Activated CD8-positive, alpha-beta T cell treated with anti-CD3 and anti-CD28 coated beads, Interleukin-2, amount 10 ng/mL, durations not matched to agents 7 days and 5 days (primary cell): ENCODE measurements at regions not wholly inside any gene's neighbourhood (a gene's known extent, or its start where the extent isn't known, plus 50 kb on each side); places are given as distances from the start of the nearest gene placed in this dataset.

Experiments used
- ATAC-seq: fragments of 150-1000 bp; cut with Tn5 transposase; one replicate; pipeline ENCODE4 v1.10.0; 2021; ENCODE audit warnings: moderate library complexity
- CTCF ChIA-PET: fragments of 350-600 bp; sonication (Branson Sonifier 250); formaldehyde crosslinking; loops from one replicate; lab custom pipeline; 2021; ENCODE audit warnings: antibody characterized with exemption; lab: Charles Lee
- POLR2A ChIA-PET: fragments of 350-600 bp; sonication (Branson Sonifier 250); formaldehyde crosslinking; loops from one replicate; lab custom pipeline; 2021; ENCODE audit warnings: antibody characterized with exemption; lab: Charles Lee
- DNase-seq: peaks from one replicate; pipeline ENCODE4 v3.0.0-alpha.2; 2020
- H3K27ac Mint-ChIP-seq: one replicate; pipeline ENCODE4 v1.8.0; 2021; ENCODE audit warnings: mild to moderate bottlenecking, mixed read lengths
- H3K27me3 Mint-ChIP-seq: one replicate; pipeline ENCODE4 v1.8.0; 2021; ENCODE audit warnings: low read depth, mixed read lengths
- H3K36me3 Mint-ChIP-seq: one replicate; pipeline ENCODE4 v1.8.0; 2021; ENCODE audit warnings: low read depth, mixed read lengths
- H3K4me1 Mint-ChIP-seq: one replicate; pipeline ENCODE4 v1.8.0; 2021; ENCODE audit warnings: low read depth, mixed read lengths
- H3K4me3 Mint-ChIP-seq: one replicate; pipeline ENCODE4 v1.8.0; 2021; ENCODE audit warnings: mild to moderate bottlenecking, mixed read lengths
- H3K9me3 Mint-ChIP-seq: one replicate; pipeline ENCODE4 v1.8.0; 2022; ENCODE audit warnings: mixed read lengths; ENCODE audit not compliant: insufficient read depth

DNA sequence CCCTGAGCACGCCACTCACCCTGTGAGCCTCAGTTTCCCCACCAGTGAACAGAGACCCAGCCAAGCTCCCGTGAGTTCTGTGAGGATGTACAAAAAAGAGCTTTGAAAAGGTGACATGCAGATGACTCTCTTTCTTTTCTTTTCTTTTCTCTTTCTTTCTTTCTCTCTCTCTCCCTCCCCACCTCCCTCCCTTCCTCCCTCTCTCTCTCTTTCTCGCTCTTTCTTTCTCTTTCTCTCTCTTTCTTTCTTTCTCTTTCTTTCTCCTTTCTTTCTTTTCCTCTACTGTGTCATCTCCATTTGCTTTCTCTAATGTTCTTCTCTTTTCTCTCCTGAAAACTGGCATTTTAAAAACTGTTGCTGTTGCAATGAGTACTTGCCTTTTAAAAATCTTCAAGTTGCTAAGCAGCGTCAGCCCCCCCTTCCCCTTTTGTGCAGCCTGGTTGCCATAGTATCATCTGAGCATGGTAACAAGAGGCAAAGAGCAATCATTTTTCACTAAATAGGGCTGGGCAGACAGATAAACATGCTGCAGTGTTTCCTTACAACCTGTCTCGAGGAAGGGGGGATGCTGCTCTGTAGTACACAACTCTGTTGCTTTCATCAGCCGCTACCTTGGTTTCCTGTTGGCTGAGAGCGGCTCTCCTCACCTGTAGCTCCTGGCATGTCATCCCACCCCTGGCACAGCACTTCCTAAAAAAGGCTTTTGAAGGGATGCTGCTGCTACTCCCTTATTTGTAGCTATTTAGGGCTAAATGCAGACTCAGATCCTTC lies 108.7 kb upstream of the MBNL2 start:
- ChIA-PET POLR2A (interaction anchor here (0.9 kb wide), 1 partner anchor 320 kb away, joined by 3 read pairs; the partner anchor contains the start of gene RAP2A), CTCF (interaction anchor here (1.2 kb wide), 1 partner anchor 231 kb away, joined by 3 read pairs; no protein-coding TSS in a partner anchor)
- DNase-seq (no peak), ATAC-seq (peak; percentile 39)
- Mint-ChIP-seq H3K4me1 (peaks cover 10% of the 10 kb centered on the region), H3K9me3 (no peaks in the 10 kb centered on the region), H3K4me3 (no peak overlapping the region), H3K27ac (no peak overlapping the region), H3K36me3 (no peaks in the 10 kb centered on the region), H3K27me3 (peaks cover 12% of the 10 kb centered on the region)

DNA sequence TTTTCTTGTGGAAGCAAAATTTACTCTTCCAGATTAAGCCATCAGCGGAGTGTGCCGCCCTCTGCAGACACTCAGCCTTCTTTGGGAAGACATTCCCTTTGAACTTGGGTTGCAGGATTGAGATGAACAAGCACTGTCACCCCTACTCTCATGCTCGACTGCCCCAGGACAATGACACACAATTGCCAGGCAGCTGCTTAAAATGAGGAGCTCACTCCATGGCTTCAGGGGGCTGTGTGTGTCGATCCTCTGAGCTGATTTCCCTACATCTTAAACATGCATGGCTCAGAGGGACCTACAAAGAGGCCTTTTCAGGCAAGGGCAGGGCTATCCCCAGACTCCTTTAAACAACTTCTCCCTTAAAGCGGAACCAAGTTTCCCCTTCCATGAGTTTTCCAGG lies 107.5 kb upstream of the MBNL2 start:
- Mint-ChIP-seq H3K9me3 (no peaks in the 10 kb centered on the region), H3K4me3 (no peak overlapping the region), H3K27ac (no peak overlapping the region), H3K36me3 (no peaks in the 10 kb centered on the region), H3K27me3 (peaks cover 15% of the 10 kb centered on the region), H3K4me1 (peaks cover 9% of the 10 kb centered on the region)
- POLR2A ChIA-PET, result no interaction called here
- CTCF ChIA-PET, result interaction anchor here (1.5 kb wide), 1 partner anchor 228 kb away, joined by 4 read pairs; no protein-coding TSS in a partner anchor
- ATAC-seq (no peak), DNase-seq (no peak)

DNA sequence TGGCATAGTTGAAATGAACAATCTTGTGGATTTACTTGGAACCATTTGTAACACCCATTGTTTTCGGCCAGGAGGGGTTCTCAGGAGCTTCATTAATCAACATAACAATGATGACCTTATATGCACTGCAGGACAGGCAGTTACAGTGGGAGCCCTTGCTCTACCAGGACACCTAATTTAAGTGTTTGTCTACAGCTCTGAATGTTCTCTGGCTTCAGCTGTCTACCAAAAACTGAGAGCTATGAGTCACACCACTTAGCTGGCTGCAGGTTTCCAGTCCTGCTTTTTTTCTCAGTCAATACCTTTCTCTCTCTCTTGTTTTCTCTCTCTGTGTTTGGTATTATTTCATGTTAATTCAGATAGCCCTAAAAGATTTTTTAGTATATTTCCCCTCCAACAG lies 105.4 kb upstream of the MBNL2 start:
- POLR2A ChIA-PET, result no interaction called here
- H3K4me1 Mint-ChIP-seq, result peaks cover 3% of the 10 kb centered on the region

DNA sequence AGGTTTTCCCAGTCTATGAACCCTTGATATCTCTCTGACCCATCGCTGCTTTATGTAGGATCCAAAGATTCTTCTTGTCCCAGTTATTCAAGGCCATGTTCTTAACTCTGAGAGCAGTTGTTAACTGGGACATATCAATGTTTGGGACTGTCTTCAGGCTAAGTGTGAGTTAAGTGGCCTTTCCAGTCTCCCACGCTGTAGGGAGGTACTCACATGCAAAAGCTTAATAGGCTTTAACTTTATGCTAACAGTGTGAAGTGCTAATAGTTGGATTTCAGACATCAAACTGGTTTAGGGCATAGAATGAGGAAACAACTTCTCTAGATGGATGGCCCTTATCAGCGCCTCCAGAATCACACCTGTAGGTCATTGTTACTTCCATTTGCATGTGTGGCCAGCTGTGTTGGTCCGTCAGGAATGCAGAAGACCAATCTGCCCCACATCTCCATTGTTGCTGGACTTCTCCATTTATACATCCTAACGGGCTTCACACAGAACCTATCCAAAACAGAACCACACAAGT lies 104.7 kb upstream of the MBNL2 start:
- CTCF ChIA-PET, result interaction anchor here (0.9 kb wide), 1 partner anchor 23 kb away, joined by 3 read pairs; no protein-coding TSS in a partner anchor
- H3K27me3 Mint-ChIP-seq, result peaks cover 18% of the 10 kb centered on the region
- no peaks in the 10 kb centered on the region for H3K36me3 Mint-ChIP-seq

More for the DNA sequence above, 105.4 kb upstream of the MBNL2 start:
- DNase-seq, result no peak
- Mint-ChIP-seq H3K27ac (no peak overlapping the region), H3K27me3 (peaks cover 18% of the 10 kb centered on the region), H3K9me3 (no peaks in the 10 kb centered on the region), H3K4me3 (no peak overlapping the region), H3K36me3 (no peaks in the 10 kb centered on the region)
- no peak for ATAC-seq
- CTCF ChIA-PET, result interaction anchor here (0.8 to 0.9 kb wide), 2 partner anchors 8 to 23 kb away, joined by 3 to 5 read pairs; no protein-coding TSS in a partner anchor

DNA sequence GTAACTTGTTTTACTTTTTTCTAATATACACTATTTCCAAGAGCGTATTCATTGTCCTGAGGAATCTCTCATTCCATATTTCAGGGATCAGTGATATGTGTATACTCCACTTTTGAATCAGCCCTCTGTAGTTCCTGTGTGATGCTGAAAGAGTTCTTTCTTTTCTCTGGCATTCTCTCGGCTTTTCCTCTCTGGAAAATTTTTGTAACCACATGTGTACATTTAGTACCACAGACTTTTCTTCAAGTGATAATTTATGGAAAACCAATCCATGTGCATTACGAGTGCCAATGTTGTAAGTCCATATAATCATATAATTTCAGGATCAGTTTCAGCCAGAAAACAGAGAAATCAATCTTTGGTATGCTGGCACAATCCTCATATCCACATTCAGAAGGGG lies 102.2 kb upstream of the MBNL2 start:
- H3K27ac Mint-ChIP-seq, result no peak overlapping the region
- ATAC-seq (no peak), DNase-seq (no peak)
- POLR2A ChIA-PET, result no interaction called here
- H3K4me3 Mint-ChIP-seq, result no peak overlapping the region
- CTCF ChIA-PET, result no interaction called here
- H3K4me1 Mint-ChIP-seq, result no peaks in the 10 kb centered on the region
- H3K36me3 Mint-ChIP-seq, result no peaks in the 10 kb centered on the region
- H3K9me3 Mint-ChIP-seq, result no peaks in the 10 kb centered on the region
- H3K27me3 Mint-ChIP-seq, result peaks cover 22% of the 10 kb centered on the region

More for the DNA sequence above, 104.7 kb upstream of the MBNL2 start:
- no peak for ATAC-seq
- no peak for DNase-seq
- POLR2A ChIA-PET, result no interaction called here
- Mint-ChIP-seq H3K4me3 (no peak overlapping the region), H3K27ac (no peak overlapping the region), H3K4me1 (peaks cover 3% of the 10 kb centered on the region), H3K9me3 (no peaks in the 10 kb centered on the region)

DNA sequence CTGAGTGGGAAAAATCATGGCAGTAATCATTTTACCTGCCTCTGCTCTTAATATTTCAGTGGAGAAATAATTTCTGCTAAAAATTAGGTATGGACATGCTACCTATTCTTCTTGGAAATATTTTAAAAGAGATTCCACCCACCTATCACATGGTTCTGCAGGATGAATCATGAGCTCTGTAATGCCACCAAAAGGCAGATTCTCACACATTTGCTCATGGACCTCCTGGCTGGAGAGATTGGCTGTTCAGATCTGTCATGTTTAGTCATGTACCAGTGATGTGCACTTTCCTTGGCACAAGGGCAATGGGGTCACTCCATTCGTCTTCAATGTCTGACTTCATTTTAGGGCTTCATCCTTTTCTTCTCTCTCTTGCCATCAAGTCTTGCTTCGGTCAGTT lies 101.8 kb upstream of the MBNL2 start:
- ATAC-seq (no peak), DNase-seq (no peak)
- Mint-ChIP-seq H3K36me3 (no peaks in the 10 kb centered on the region), H3K27me3 (peaks cover 19% of the 10 kb centered on the region), H3K9me3 (no peaks in the 10 kb centered on the region), H3K4me1 (no peaks in the 10 kb centered on the region), H3K27ac (no peak overlapping the region), H3K4me3 (no peak overlapping the region)
- ChIA-PET CTCF (no interaction called here), POLR2A (no interaction called here)

DNA sequence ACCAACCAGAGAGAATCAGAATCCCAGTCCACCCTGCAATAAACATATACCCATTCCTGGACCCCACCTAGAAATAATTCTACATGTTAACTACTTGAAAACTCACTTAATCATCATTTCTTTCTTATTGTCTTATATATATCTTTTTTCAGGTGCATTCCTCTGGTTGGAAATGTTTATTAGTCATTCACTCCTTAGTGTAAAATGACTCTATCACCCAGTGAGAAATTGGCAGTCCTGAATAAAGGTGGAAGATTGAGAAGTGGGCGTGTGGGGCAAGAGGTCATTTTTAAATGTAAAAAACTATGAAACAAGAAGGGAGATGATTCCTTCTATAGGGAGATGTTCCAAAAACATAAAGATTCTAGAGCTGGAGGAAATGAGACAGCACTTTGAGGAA lies 101.2 kb upstream of the MBNL2 start:
- Mint-ChIP-seq H3K27me3 (peaks cover 17% of the 10 kb centered on the region), H3K4me3 (no peak overlapping the region), H3K9me3 (no peaks in the 10 kb centered on the region), H3K36me3 (no peaks in the 10 kb centered on the region), H3K4me1 (no peaks in the 10 kb centered on the region), H3K27ac (no peak overlapping the region)
- no peak for DNase-seq
- ChIA-PET CTCF (no interaction called here), POLR2A (no interaction called here)
- no peak for ATAC-seq

DNA sequence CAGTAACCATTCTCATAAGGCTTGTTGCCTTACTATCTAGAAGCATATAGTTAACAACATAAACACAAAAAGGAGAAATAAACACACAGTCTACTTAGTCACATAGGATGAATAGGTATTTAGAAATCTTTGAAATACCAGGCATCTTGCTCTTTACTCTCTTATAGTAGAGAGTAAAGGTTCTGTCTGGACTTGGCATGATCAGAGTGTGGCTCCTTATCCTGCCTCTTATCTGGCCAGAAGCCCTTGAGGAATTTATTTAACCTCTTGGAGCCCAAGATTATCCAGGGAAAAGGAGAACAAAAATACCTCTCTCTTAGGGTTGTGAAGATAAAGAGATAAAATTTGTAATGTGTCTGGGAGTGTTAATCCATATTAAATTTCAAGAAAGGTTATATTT lies 100.2 kb upstream of the MBNL2 start:
- Mint-ChIP-seq H3K36me3 (no peaks in the 10 kb centered on the region), H3K9me3 (no peaks in the 10 kb centered on the region), H3K4me3 (no peak overlapping the region), H3K4me1 (no peaks in the 10 kb centered on the region), H3K27ac (no peak overlapping the region), H3K27me3 (peaks cover 17% of the 10 kb centered on the region)
- ATAC-seq (no peak), DNase-seq (no peak)
- POLR2A ChIA-PET, result no interaction called here
- CTCF ChIA-PET, result no interaction called here

DNA sequence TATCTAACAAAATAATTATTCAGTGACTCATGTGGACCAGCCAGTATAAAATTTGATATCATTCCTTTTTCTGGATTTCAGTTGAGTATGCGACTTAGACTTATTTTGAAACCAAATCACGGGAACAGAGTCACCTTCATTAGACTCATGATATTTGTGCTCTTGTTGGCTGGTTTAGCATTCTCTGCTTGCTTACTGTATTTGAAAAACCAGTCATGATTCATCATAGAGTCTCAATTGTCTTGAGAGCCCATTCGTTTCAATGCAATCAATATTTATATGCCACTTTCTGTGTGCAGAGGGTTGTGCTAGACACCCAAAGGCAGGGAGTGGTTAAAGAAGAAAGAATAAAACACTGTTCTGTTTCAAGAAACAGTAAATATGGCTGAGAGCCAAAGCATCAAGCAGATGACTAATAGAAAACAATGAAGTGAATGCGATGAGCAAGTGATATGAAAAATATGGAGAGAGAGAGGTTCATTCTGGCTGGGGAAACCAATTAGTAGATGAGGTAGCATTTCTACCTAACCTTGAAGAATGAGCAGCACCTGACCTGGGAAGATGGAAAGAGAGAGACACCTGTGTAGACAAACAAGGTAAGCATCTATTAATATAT lies 99.6 kb upstream of the MBNL2 start:
- H3K27me3 Mint-ChIP-seq, result peaks cover 17% of the 10 kb centered on the region

DNA sequence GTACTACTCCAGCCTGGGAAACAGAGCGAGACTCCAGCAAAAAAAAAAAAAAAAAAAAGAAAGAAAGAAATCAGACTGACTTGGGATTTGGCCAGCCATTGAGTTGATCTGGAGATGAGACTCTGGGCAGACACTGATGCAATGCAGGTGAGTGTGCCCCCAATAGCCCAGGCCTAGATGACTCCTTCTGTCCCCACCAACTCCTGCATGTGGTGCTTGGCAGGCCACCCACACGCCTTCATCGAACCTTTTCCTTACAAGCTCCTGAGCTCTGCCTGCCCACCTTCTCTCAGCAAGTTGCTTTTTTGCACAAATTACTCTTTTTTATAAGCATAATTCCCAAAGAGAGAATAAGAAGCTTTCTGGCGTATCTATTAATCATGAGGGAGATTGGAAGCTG lies 97.9 kb upstream of the MBNL2 start:
- ATAC-seq (no peak), DNase-seq (no peak)
- Mint-ChIP-seq H3K4me1 (no peaks in the 10 kb centered on the region), H3K36me3 (no peaks in the 10 kb centered on the region), H3K27me3 (peaks cover 13% of the 10 kb centered on the region), H3K27ac (no peak overlapping the region), H3K9me3 (no peaks in the 10 kb centered on the region), H3K4me3 (no peak overlapping the region)
- ChIA-PET CTCF (interaction anchor here (1.2 kb wide), 1 partner anchor 8 kb away, joined by 5 read pairs; no protein-coding TSS in a partner anchor), POLR2A (no interaction called here)

More for the DNA sequence above, 99.6 kb upstream of the MBNL2 start:
- POLR2A ChIA-PET, result no interaction called here
- no peaks in the 10 kb centered on the region for H3K4me1 Mint-ChIP-seq
- no peaks in the 10 kb centered on the region for H3K9me3 Mint-ChIP-seq
- no peaks in the 10 kb centered on the region for H3K36me3 Mint-ChIP-seq
- no peak for ATAC-seq
- no peak overlapping the region for H3K27ac Mint-ChIP-seq
- CTCF ChIA-PET, result no interaction called here
- no peak overlapping the region for H3K4me3 Mint-ChIP-seq
- no peak for DNase-seq

DNA sequence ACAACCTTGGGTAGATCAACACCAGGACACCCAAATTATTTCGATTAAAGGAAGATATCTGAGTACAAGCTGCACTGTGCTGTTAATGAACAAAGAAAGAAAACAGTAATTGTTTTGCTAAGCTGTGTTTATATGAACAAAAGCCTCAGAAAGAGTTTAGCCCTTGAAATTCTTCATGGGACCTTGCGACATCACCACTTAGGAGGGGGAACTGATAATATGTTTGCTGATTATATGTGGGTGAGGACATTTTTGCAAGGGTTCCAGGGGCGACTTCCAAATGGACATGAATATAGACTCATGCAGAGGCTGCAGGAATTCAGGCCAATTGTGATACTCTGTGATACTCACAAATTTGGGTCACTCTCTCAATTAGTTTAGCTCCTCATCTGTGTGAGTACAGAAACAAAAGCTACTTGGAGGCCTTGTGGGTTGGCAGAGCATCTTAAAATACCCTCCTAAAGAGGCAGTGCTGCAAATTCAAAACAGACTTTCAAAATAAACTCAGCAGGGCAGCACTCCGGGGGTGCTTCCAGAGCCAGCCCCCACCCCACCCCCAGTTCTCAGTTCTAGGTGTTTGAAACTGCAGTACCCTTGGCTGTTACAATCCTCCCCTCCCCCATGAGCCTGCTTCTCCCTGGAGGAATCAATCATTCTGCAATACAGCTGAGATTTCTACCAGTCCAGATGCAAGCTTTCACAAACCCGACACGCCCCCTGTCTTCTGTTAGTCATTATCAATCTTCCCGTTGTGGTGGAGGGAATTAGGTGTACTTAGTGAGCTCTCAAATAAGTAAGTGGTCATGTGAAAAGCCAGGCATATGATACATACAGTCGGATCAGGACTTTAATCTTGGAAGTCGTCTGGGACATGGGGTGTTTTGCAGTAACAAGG lies 97.0 kb upstream of the MBNL2 start:
- Mint-ChIP-seq H3K36me3 (no peaks in the 10 kb centered on the region), H3K27me3 (peaks cover 9% of the 10 kb centered on the region), H3K4me1 (no peaks in the 10 kb centered on the region), H3K9me3 (no peaks in the 10 kb centered on the region), H3K4me3 (no peak overlapping the region), H3K27ac (no peak overlapping the region)
- DNase-seq (no peak), ATAC-seq (no peak)
- CTCF ChIA-PET, result interaction anchor here (1.1 to 1.2 kb wide), 2 partner anchors 9 to 15 kb away, joined by 3 to 5 read pairs; no protein-coding TSS in a partner anchor
- POLR2A ChIA-PET, result no interaction called here
